ENCODE measurements at regions not wholly inside any gene's neighbourhood (a gene's known extent, or its start where the extent isn't known, plus 50 kb on each side); places are given as distances from the start of the nearest gene placed in this dataset.

DNA sequence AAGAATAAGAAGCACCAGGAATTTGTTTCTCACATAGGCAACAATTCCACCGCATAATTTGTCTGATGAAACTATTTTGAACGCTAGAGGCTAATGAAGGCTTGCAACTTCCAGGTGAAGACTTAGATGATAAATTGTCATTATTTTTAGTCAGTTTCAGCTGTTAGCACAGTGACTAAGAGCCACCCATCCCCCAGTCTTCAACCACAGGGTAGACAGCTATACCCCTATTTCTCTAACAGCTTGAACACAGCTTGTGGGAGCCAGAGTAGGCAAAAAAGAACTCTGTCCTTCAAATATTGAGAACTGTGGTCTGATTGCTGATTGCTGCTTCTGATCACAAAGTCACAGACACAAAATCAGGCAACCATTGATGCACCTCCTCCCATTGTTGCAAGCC, 1124.8 kb upstream of the PRR20A start (continued):
- TF ChIP-seq, protein P1, sequence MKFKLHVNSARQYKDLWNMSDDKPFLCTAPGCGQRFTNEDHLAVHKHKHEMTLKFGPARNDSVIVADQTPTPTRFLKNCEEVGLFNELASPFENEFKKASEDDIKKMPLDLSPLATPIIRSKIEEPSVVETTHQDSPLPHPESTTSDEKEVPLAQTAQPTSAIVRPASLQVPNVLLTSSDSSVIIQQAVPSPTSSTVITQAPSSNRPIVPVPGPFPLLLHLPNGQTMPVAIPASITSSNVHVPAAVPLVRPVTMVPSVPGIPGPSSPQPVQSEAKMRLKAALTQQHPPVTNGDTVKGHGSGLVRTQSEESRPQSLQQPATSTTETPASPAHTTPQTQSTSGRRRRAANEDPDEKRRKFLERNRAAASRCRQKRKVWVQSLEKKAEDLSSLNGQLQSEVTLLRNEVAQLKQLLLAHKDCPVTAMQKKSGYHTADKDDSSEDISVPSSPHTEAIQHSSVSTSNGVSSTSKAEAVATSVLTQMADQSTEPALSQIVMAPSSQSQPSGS (CRISPR knock-in tag; IDR thresholded peaks at IDR 0.05; ENCODE audit: borderline replicate concordance, low read depth): no peak

DNA sequence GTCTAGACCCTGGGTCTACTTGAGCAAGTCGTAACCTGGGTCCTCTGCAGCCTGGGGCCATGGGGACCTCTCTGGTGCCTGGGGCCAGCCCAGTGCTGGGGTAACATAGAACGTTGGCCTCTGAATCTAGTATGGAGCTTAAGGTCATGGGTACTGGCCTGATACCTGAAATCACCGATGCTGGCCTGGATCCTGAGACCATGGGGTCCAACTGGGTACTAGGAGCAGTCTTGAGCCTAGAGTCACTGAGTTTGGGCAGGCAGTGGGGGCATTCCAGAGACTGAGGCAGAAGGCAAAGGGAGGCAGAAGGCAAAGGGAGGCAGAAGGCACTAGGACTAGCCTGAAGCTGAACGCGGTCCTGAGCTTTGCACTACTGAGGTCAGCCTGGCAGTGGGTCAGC, 1121.1 kb upstream of the PRR20A start:
- Mint-ChIP-seq H3K27ac (no peak overlapping the region), H3K4me1 (peaks cover 20% of the 10 kb centered on the region), H3K27me3 (ENCODE audit: low read depth) (no peaks in the 10 kb centered on the region; the same call in 1 of the 2 replicates), H3K36me3 (no peaks in the 10 kb centered on the region; the same call in 1 of the 2 replicates), H3K4me3 (no peak overlapping the region), H3K9me3 (peaks cover 25% of the 10 kb centered on the region)
- DNase-seq (ENCODE audit: low spot score) (no peak), ATAC-seq (no peak)
- ChIA-PET POLR2A (no interaction called here), CTCF (no interaction called here)
- TF ChIP-seq, protein P2, sequence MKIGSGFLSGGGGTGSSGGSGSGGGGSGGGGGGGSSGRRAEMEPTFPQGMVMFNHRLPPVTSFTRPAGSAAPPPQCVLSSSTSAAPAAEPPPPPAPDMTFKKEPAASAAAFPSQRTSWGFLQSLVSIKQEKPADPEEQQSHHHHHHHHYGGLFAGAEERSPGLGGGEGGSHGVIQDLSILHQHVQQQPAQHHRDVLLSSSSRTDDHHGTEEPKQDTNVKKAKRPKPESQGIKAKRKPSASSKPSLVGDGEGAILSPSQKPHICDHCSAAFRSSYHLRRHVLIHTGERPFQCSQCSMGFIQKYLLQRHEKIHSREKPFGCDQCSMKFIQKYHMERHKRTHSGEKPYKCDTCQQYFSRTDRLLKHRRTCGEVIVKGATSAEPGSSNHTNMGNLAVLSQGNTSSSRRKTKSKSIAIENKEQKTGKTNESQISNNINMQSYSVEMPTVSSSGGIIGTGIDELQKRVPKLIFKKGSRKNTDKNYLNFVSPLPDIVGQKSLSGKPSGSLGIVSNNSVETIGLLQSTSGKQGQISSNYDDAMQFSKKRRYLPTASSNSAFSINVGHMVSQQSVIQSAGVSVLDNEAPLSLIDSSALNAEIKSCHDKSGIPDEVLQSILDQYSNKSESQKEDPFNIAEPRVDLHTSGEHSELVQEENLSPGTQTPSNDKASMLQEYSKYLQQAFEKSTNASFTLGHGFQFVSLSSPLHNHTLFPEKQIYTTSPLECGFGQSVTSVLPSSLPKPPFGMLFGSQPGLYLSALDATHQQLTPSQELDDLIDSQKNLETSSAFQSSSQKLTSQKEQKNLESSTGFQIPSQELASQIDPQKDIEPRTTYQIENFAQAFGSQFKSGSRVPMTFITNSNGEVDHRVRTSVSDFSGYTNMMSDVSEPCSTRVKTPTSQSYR (CRISPR knock-in tag; IDR thresholded peaks at IDR 0.05): no peak
- TF ChIP-seq, protein P1 (CRISPR knock-in tag; IDR thresholded peaks at IDR 0.05; ENCODE audit: borderline replicate concordance, low read depth): no peak
- TF ChIP-seq IRF2 (CRISPR knock-in tag; IDR thresholded peaks at IDR 0.05; ENCODE audit: borderline replicate concordance, low read depth) (no peak), SMAD4 (CRISPR knock-in tag; IDR thresholded peaks at IDR 0.05) (no peak), NR1H2 (CRISPR knock-in tag; IDR thresholded peaks at IDR 0.05) (no peak), TP53 (CRISPR knock-in tag; IDR thresholded peaks at IDR 0.05) (no peak), ZNF121 (CRISPR knock-in tag; IDR thresholded peaks at IDR 0.05) (no peak)
- TF ChIP-seq, protein P3, sequence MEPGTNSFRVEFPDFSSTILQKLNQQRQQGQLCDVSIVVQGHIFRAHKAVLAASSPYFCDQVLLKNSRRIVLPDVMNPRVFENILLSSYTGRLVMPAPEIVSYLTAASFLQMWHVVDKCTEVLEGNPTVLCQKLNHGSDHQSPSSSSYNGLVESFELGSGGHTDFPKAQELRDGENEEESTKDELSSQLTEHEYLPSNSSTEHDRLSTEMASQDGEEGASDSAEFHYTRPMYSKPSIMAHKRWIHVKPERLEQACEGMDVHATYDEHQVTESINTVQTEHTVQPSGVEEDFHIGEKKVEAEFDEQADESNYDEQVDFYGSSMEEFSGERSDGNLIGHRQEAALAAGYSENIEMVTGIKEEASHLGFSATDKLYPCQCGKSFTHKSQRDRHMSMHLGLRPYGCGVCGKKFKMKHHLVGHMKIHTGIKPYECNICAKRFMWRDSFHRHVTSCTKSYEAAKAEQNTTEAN (CRISPR knock-in tag; IDR thresholded peaks at IDR 0.05): no peak
- TF ChIP-seq, protein P4, sequence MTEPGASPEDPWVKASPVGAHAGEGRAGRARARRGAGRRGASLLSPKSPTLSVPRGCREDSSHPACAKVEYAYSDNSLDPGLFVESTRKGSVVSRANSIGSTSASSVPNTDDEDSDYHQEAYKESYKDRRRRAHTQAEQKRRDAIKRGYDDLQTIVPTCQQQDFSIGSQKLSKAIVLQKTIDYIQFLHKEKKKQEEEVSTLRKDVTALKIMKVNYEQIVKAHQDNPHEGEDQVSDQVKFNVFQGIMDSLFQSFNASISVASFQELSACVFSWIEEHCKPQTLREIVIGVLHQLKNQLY (CRISPR knock-in tag; IDR thresholded peaks at IDR 0.05): no peak
- TF ChIP-seq, protein P5, sequence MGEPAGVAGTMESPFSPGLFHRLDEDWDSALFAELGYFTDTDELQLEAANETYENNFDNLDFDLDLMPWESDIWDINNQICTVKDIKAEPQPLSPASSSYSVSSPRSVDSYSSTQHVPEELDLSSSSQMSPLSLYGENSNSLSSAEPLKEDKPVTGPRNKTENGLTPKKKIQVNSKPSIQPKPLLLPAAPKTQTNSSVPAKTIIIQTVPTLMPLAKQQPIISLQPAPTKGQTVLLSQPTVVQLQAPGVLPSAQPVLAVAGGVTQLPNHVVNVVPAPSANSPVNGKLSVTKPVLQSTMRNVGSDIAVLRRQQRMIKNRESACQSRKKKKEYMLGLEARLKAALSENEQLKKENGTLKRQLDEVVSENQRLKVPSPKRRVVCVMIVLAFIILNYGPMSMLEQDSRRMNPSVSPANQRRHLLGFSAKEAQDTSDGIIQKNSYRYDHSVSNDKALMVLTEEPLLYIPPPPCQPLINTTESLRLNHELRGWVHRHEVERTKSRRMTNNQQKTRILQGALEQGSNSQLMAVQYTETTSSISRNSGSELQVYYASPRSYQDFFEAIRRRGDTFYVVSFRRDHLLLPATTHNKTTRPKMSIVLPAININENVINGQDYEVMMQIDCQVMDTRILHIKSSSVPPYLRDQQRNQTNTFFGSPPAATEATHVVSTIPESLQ (CRISPR knock-in tag; IDR thresholded peaks at IDR 0.05): no peak
- TF ChIP-seq, protein P6, sequence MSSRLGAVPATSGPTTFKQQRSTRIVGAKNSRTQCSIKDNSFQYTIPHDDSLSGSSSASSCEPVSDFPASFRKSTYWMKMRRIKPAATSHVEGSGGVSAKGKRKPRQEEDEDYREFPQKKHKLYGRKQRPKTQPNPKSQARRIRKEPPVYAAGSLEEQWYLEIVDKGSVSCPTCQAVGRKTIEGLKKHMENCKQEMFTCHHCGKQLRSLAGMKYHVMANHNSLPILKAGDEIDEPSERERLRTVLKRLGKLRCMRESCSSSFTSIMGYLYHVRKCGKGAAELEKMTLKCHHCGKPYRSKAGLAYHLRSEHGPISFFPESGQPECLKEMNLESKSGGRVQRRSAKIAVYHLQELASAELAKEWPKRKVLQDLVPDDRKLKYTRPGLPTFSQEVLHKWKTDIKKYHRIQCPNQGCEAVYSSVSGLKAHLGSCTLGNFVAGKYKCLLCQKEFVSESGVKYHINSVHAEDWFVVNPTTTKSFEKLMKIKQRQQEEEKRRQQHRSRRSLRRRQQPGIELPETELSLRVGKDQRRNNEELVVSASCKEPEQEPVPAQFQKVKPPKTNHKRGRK (CRISPR knock-in tag; IDR thresholded peaks at IDR 0.05; ENCODE audit: borderline replicate concordance): no peak
- TF ChIP-seq, protein P7, sequence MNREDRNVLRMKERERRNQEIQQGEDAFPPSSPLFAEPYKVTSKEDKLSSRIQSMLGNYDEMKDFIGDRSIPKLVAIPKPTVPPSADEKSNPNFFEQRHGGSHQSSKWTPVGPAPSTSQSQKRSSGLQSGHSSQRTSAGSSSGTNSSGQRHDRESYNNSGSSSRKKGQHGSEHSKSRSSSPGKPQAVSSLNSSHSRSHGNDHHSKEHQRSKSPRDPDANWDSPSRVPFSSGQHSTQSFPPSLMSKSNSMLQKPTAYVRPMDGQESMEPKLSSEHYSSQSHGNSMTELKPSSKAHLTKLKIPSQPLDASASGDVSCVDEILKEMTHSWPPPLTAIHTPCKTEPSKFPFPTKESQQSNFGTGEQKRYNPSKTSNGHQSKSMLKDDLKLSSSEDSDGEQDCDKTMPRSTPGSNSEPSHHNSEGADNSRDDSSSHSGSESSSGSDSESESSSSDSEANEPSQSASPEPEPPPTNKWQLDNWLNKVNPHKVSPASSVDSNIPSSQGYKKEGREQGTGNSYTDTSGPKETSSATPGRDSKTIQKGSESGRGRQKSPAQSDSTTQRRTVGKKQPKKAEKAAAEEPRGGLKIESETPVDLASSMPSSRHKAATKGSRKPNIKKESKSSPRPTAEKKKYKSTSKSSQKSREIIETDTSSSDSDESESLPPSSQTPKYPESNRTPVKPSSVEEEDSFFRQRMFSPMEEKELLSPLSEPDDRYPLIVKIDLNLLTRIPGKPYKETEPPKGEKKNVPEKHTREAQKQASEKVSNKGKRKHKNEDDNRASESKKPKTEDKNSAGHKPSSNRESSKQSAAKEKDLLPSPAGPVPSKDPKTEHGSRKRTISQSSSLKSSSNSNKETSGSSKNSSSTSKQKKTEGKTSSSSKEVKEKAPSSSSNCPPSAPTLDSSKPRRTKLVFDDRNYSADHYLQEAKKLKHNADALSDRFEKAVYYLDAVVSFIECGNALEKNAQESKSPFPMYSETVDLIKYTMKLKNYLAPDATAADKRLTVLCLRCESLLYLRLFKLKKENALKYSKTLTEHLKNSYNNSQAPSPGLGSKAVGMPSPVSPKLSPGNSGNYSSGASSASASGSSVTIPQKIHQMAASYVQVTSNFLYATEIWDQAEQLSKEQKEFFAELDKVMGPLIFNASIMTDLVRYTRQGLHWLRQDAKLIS (CRISPR knock-in tag; IDR thresholded peaks at IDR 0.05; ENCODE audit: borderline replicate concordance): no peak
- TF ChIP-seq, protein P8, sequence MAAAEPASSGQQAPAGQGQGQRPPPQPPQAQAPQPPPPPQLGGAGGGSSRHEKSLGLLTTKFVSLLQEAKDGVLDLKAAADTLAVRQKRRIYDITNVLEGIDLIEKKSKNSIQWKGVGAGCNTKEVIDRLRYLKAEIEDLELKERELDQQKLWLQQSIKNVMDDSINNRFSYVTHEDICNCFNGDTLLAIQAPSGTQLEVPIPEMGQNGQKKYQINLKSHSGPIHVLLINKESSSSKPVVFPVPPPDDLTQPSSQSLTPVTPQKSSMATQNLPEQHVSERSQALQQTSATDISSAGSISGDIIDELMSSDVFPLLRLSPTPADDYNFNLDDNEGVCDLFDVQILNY (CRISPR knock-in tag; IDR thresholded peaks at IDR 0.05): no peak
- TF ChIP-seq, protein P9, sequence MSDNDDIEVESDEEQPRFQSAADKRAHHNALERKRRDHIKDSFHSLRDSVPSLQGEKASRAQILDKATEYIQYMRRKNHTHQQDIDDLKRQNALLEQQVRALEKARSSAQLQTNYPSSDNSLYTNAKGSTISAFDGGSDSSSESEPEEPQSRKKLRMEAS (CRISPR knock-in tag; IDR thresholded peaks at IDR 0.05): no peak
